ENCODE measurements at regions not wholly inside any gene's neighbourhood (a gene's known extent, or its start where the extent isn't known, plus 50 kb on each side); places are given as distances from the start of the nearest gene placed in this dataset.

DNA sequence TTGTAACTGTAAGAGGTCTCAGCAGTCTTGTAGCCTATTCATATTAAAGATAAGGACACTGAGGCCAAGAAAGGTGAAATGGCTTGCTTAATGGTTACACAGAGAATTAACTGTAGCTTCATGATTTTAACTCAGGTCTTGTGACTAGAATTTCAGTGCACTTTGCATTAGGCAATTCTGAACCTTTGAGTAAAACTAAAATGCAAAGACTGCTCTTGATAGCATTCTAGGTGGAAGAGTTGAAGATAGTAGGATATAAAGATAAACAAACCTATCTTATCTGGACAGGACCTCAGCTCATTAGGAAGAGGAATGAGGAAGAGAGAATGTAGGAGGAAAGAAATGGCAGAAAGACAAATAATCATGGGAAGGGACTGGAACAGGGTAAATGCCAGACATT lies 68.6 kb upstream of the RGL1 start:
- no peak overlapping the region for H3K4me3 Mint-ChIP-seq (ENCODE audit: unreplicated experiment)
- H3K36me3 Mint-ChIP-seq (ENCODE audit: low read depth) = no peaks in the 10 kb centered on the region
- no peak for TF ChIP-seq CTCF (IDR thresholded peaks at IDR 0.05)
- no peaks in the 10 kb centered on the region for H3K27me3 Mint-ChIP-seq (ENCODE audit: low read depth)
- H3K27ac Mint-ChIP-seq (ENCODE audit: unreplicated experiment) = no peak overlapping the region
- no peak for DNase-seq (ENCODE audit: low spot score)
- H3K4me1 Mint-ChIP-seq (ENCODE audit: low read depth) = peaks cover 29% of the 10 kb centered on the region
- no peaks in the 10 kb centered on the region for H3K9me3 Mint-ChIP-seq (ENCODE audit: low read depth)

DNA sequence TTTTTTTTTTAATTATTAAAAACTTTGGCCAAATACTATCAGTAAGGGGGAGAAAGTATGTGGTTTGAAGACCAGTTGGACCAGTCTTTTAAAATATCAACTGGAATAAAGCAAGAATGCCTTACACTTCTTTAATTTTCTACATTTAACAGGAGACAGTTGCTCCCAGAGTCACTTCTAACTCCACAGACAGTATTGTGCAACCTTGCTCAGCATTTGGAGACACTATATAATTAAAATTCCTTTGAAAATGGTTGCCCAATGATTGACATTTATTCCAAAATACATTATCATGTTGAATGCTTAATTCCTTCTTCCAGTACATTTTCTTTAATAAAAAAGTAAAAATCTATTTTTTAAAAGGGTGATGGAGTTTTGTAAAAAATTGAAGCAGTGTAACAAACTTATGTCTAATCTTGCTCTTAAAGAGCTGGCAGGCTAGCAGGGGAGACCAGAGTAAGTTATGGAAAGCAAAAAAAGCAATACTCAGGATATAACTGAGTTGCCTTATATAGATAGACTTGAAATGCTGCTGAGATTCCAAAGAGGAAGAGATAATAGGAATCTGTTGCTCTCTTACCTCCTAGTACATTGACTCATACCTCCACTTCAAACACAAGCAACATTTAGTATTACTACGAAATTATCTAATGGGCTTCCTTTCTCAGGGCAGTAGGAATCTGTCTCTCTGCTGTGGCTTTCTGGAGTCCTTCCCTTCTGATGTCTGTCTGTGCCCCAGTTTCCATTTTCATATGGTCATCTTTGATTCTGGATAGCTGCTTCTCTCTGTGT lies 69.7 kb upstream of the RGL1 start:
- no peaks in the 10 kb centered on the region for H3K27me3 Mint-ChIP-seq (ENCODE audit: low read depth)
- no peaks in the 10 kb centered on the region for H3K36me3 Mint-ChIP-seq (ENCODE audit: low read depth)
- no peak for TF ChIP-seq CTCF (IDR thresholded peaks at IDR 0.05)
- no peaks in the 10 kb centered on the region for H3K9me3 Mint-ChIP-seq (ENCODE audit: low read depth)
- no peak for DNase-seq (ENCODE audit: low spot score)
- peak overlapping the region; percentile 50 for H3K27ac Mint-ChIP-seq (ENCODE audit: unreplicated experiment)
- peaks cover 29% of the 10 kb centered on the region for H3K4me1 Mint-ChIP-seq (ENCODE audit: low read depth)
- no peak overlapping the region for H3K4me3 Mint-ChIP-seq (ENCODE audit: unreplicated experiment)

DNA sequence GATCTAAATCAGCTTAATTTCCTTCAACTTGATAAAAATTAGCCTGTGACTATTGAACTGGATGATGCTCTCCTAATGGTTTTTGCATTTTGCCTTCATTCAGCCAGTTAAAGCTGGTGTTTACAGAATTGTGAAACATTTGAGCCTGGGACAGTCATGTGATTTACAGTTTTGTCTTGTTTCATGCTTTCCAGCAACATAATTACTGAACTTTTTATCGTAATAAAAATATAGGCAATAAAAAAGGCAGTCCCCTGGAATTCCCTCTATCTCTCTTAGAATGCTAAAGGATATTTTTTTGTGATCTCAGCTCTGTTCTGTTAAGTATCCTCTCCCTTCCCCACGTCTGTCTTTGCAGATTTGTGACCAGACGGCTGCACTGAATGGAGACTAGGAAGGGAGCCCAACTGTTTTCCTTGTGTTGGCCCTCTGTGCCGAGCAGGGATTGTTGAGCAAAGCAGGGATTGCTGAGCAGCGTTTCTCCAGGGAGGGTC lies 70.3 kb upstream of the RGL1 start:
- Mint-ChIP-seq H3K9me3 (ENCODE audit: low read depth) (no peaks in the 10 kb centered on the region), H3K27me3 (ENCODE audit: low read depth) (no peaks in the 10 kb centered on the region), H3K4me3 (ENCODE audit: unreplicated experiment) (no peak overlapping the region), H3K27ac (ENCODE audit: unreplicated experiment) (peak overlapping the region; percentile 50), H3K4me1 (ENCODE audit: low read depth) (peaks cover 29% of the 10 kb centered on the region), H3K36me3 (ENCODE audit: low read depth) (no peaks in the 10 kb centered on the region)
- no peak for TF ChIP-seq CTCF (IDR thresholded peaks at IDR 0.05)
- no peak for DNase-seq (ENCODE audit: low spot score)

DNA sequence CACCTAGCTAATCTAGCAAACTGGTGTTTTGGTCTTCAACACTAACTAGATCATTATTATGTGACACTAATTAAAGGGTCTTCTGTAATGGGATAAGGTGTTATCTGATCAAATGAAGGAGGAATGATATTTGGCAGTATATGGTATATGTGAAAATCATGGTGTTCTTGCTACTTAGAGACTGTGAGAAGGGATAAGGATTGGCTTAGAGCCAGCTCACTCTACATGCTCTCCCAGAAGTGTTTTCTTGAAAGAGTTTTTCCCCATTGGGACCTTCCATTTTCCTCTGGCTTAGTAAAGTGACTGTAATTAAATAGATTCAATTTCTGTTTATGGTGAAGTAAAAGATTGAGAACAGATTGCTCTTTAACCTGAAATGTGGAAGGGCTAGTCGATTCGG lies 71.2 kb upstream of the RGL1 start:
- Mint-ChIP-seq H3K27ac (ENCODE audit: unreplicated experiment) (no peak overlapping the region), H3K9me3 (ENCODE audit: low read depth) (no peaks in the 10 kb centered on the region), H3K4me3 (ENCODE audit: unreplicated experiment) (no peak overlapping the region), H3K27me3 (ENCODE audit: low read depth) (no peaks in the 10 kb centered on the region), H3K4me1 (ENCODE audit: low read depth) (peaks cover 29% of the 10 kb centered on the region), H3K36me3 (ENCODE audit: low read depth) (no peaks in the 10 kb centered on the region)
- DNase-seq (ENCODE audit: low spot score) = no peak
- TF ChIP-seq CTCF (IDR thresholded peaks at IDR 0.05) = no peak

DNA sequence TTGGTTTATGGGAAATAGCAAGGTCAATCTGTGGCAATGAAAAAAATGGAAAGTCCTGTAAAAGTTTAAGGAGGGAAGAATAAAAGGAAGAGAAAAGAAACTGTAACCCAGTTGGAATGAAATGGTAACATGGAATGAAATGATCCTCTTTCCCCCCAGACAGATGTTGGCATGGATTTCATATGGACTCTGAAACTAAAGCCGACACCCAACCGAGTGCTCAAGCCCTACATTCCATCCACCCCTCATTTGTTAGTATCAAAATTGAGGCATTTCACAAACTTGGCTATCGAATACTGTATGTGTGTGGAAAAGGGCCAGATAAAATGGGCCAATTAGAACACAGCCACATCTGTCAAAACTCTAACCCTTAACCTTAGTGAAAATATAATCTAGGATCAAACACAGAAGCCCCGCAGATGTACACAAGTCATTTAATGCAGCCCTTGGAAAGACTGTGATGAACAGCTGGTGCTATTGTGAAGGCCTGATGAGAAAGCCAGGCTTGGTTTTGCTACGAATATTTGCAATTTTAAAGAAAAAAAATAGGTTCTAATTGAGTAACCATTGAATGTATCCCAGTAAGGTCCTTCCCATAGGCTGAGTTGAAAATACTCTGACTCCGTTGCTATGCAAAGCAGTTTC lies 72.6 kb upstream of the RGL1 start:
- H3K9me3 Mint-ChIP-seq (ENCODE audit: low read depth) = no peaks in the 10 kb centered on the region
- no peak overlapping the region for H3K4me3 Mint-ChIP-seq (ENCODE audit: unreplicated experiment)
- no peaks in the 10 kb centered on the region for H3K27me3 Mint-ChIP-seq (ENCODE audit: low read depth)
- no peaks in the 10 kb centered on the region for H3K36me3 Mint-ChIP-seq (ENCODE audit: low read depth)
- no peak for DNase-seq (ENCODE audit: low spot score)
- no peak overlapping the region for H3K27ac Mint-ChIP-seq (ENCODE audit: unreplicated experiment)
- TF ChIP-seq CTCF (IDR thresholded peaks at IDR 0.05) = no peak
- H3K4me1 Mint-ChIP-seq (ENCODE audit: low read depth) = peaks cover 29% of the 10 kb centered on the region
